ENCODE measurements at regions not wholly inside any gene's neighbourhood (a gene's known extent, or its start where the extent isn't known, plus 50 kb on each side); places are given as distances from the start of the nearest gene placed in this dataset.

GRCh38 chr1:201719812-201720521, 109.0 kb upstream of the IPO9 start:
- no peak for TF ChIP-seq POLR2A (IDR thresholded peaks at IDR 0.05)
- no peak for TF ChIP-seq CTCF (IDR thresholded peaks at IDR 0.05)
- TF ChIP-seq POLR2AphosphoS5 (IDR thresholded peaks at IDR 0.05), result peak; percentile 70 to 75 (median 73)
